Testis (tissue), 2 donors: ENCODE measurements at regions not wholly inside any gene's neighbourhood (a gene's known extent, or its start where the extent isn't known, plus 50 kb on each side); places are given as distances from the start of the nearest gene placed in this dataset.

Experiments used
- DNase-seq: peaks from one replicate; pipeline ENCODE4 v3.0.0-alpha.2; 2019
- H3K27ac ChIP-seq, 2 donors: fragments of 200-600 bp; sonication (generic); one replicate each; pipeline ENCODE4 v1.5.1; 2019
- H3K27me3 ChIP-seq: fragments of 200-600 bp; sonication (generic); one replicate; pipeline ENCODE4 v1.5.1; 2019
- H3K36me3 ChIP-seq: fragments of 200-600 bp; sonication (generic); one replicate; pipeline ENCODE4 v1.5.1; 2017; ENCODE audit warnings: low read depth; ENCODE audit errors: missing control alignments
- H3K4me1 ChIP-seq: fragments of 200-600 bp; sonication (generic); one replicate; pipeline ENCODE4 v1.5.1; 2019
- H3K4me3 ChIP-seq, 2 donors: fragments of 200-600 bp; sonication (generic); one replicate each; pipeline ENCODE4 v1.5.1; 2017 to 2019
- H3K9me3 ChIP-seq: fragments of 200-600 bp; sonication (generic); one replicate; pipeline ENCODE4 v1.5.1; 2017
- POLR2A ChIP-seq: fragments of 450-650 bp; IDR thresholded peaks from one replicate; pipeline ENCODE4 v1.6.1; 2017; ENCODE audit warnings: antibody characterized with exemption, mild to moderate bottlenecking, moderate library complexity
- WGBS, 2 donors: methylation state at CpG; one replicate each; pipeline ENCODE4 v1.1.5; 2018; 5-methylcytosine and 5-hydroxymethylcytosine counted together
- intact Hi-C: fragments of 100-400 bp; cut with DNase I; formaldehyde crosslinking; loops from one replicate; pipeline ENCODE4 v1.15.1; 2023; ENCODE audit warnings: low total_unique reads
- TF ChIP-seq, protein P1 (sequence below), 3 experiments: fragments of 450-650 bp in 2 of 3; fragments of 200-600 bp in 1 of 3; sonication (generic) in 1 of 3; IDR thresholded peaks; one replicate each; pipeline ENCODE4 v1.5.1; 2016 to 2019; ENCODE audit warnings: antibody characterized with exemption in 3 of 3, mild to moderate bottlenecking in 2 of 3, moderate library complexity in 1 of 3

GRCh38 chr2:199199797-199200196, 257.9 kb downstream of the SATB2 start:
- Histone ChIP-seq H3K27ac (no peak overlapping the region), H3K4me3 (no peak overlapping the region), H3K36me3 (no peaks in the 10 kb centered on the region), H3K9me3 (no peaks in the 10 kb centered on the region), H3K27me3 (no peaks in the 10 kb centered on the region), H3K4me1 (no peaks in the 10 kb centered on the region)
- intact Hi-C loops: no loop called here
- TF ChIP-seq, protein P1, sequence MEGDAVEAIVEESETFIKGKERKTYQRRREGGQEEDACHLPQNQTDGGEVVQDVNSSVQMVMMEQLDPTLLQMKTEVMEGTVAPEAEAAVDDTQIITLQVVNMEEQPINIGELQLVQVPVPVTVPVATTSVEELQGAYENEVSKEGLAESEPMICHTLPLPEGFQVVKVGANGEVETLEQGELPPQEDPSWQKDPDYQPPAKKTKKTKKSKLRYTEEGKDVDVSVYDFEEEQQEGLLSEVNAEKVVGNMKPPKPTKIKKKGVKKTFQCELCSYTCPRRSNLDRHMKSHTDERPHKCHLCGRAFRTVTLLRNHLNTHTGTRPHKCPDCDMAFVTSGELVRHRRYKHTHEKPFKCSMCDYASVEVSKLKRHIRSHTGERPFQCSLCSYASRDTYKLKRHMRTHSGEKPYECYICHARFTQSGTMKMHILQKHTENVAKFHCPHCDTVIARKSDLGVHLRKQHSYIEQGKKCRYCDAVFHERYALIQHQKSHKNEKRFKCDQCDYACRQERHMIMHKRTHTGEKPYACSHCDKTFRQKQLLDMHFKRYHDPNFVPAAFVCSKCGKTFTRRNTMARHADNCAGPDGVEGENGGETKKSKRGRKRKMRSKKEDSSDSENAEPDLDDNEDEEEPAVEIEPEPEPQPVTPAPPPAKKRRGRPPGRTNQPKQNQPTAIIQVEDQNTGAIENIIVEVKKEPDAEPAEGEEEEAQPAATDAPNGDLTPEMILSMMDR (IDR thresholded peaks at IDR 0.05): no peak
- no peak for TF ChIP-seq POLR2A
- 95 to 98% methylated on average over 1 of the region's 1 CpG for WGBS, 2 donors
- no peak for DNase-seq

DNA sequence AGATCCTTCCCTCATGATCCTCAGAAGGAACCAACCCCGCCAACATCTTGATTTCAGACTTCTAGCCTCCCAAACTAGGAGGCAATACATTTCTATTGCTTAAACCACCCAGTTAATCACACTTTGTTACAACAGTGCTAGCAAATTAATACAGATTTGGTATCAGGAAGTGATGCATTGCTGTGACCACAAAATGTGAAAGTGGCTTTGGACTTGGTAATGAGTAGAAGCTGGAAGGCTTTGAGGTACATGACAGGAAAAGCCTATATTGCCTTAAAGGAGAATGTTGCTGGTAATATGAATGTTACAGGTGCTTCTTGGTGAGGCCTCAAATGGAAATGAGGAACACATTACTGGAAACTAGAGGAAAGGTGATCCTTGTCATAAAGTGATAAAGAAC, 260.3 kb downstream of the SATB2 start:
- H3K36me3 ChIP-seq: no peaks in the 10 kb centered on the region
- intact Hi-C loops: no loop called here
- no peak overlapping the region for H3K4me3 ChIP-seq
- WGBS, 2 donors: 75 to 81% methylated on average over 1 of the region's 1 CpG
- DNase-seq: no peak
- H3K27ac ChIP-seq: no peak overlapping the region
- no peaks in the 10 kb centered on the region for H3K4me1 ChIP-seq
- H3K27me3 ChIP-seq: no peaks in the 10 kb centered on the region
- TF ChIP-seq POLR2A: no peak
- TF ChIP-seq, protein P1 (IDR thresholded peaks at IDR 0.05): no peak
- H3K9me3 ChIP-seq: no peaks in the 10 kb centered on the region

- H3K4me3 ChIP-seq: no peak overlapping the region
- 76 to 87% methylated on average over 3 of the region's 3 CpGs for WGBS, 2 donors
- no peaks in the 10 kb centered on the region for H3K36me3 ChIP-seq
- intact Hi-C loops: no loop called here
- H3K27ac ChIP-seq: no peak overlapping the region
- H3K4me1 ChIP-seq: no peaks in the 10 kb centered on the region
- TF ChIP-seq POLR2A: no peak
- TF ChIP-seq, protein P1 (IDR thresholded peaks at IDR 0.05): no peak
- DNase-seq: no peak
- no peaks in the 10 kb centered on the region for H3K27me3 ChIP-seq
- H3K9me3 ChIP-seq: no peaks in the 10 kb centered on the region
These were observed 261.1 kb downstream of the SATB2 start for GRCh38 chr2:199196686-199197085.

DNA sequence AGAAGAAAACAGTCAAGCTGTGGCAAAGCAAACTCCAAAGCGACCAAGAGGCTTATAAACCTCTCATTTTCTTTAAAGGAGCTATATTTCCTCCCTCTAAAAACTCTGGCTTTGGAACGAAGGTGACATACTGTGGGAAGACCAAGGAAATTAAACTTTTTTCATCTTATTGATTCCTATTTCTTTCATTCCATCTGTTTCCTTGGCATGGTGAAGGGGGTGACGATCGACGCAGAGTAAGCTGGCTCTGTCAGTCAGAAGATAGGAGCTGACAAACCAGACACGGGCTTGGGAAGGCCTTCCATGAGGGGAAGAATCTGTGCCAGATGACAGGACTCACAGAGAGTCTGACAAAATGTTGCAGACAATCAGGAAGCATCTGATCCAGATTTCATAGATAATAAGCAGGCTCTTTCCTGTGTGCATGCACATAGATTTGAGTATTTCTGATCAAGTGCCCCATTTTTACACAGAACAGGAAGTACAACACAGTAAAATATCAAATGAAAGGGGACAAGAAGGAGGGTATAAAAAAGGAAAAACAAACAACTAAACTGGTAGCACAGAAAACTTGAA, 261.7 kb downstream of the SATB2 start:
- TF ChIP-seq, protein P1 (IDR thresholded peaks at IDR 0.05): no peak
- TF ChIP-seq POLR2A: no peak
- Histone ChIP-seq H3K4me3 (no peak overlapping the region), H3K27ac (no peak overlapping the region), H3K4me1 (no peaks in the 10 kb centered on the region), H3K36me3 (no peaks in the 10 kb centered on the region), H3K9me3 (no peaks in the 10 kb centered on the region), H3K27me3 (no peaks in the 10 kb centered on the region)
- WGBS, 2 donors: 80 to 82% methylated on average over 6 of the region's 6 CpGs
- intact Hi-C loops: no loop called here
- no peak for DNase-seq

- TF ChIP-seq, protein P1 (IDR thresholded peaks at IDR 0.05): no peak
- no peak for TF ChIP-seq POLR2A
- H3K9me3 ChIP-seq: no peaks in the 10 kb centered on the region
- DNase-seq: no peak
- 45 to 67% methylated on average over 7 to 8 of the region's 8 CpGs for WGBS, 2 donors
- no peaks in the 10 kb centered on the region for H3K27me3 ChIP-seq
- H3K36me3 ChIP-seq: no peaks in the 10 kb centered on the region
- no peaks in the 10 kb centered on the region for H3K4me1 ChIP-seq
- no peak overlapping the region for H3K27ac ChIP-seq
- intact Hi-C loops: no loop called here
- no peak overlapping the region for H3K4me3 ChIP-seq
These were observed 266.3 kb downstream of the SATB2 start for GRCh38 chr2:199191461-199191860.
